Brain pericyte (primary cell): ENCODE measurements at regions not wholly inside any gene's neighbourhood (a gene's known extent, or its start where the extent isn't known, plus 50 kb on each side); places are given as distances from the start of the nearest gene placed in this dataset.

Experiments used
- DNase-seq: peaks from one replicate; pipeline ENCODE4 v3.0.0-alpha.2; 2012; ENCODE audit warnings: low read depth, low spot score

DNA sequence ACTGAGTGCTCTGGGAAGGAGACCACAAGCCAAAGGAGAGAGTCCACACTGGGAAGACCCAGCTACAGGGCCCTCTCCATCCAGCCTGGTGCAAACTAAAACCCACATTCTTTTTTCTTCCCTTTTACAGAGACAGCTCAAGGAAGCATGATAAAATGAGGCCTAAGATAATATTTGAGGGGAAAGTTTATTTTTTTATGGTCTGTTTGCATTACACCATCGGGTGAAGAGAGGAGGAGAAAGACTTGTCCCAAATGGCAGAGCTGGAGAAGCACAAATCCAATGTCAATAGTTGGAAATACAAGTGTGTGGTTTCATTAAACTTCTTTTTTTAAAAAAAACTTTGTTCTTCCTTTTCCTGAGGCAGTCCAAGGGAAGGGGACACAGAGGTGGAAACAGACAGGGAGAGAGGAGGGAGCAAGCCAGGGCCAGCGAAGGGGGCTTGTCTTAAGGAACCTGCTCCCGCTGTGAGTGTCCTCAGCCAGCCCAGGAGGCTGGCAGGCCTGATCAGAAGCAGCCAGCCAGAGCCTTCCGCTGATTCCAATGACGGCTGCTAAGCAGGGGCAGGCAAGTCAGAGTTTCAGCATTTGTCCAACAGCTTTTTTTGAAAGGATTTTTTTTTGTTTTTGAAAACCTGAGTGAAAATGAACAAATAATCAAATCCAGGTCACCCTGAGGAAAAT is 203.8 kb upstream of the SIX2 start:
- peak; percentile 39 for DNase-seq

DNA sequence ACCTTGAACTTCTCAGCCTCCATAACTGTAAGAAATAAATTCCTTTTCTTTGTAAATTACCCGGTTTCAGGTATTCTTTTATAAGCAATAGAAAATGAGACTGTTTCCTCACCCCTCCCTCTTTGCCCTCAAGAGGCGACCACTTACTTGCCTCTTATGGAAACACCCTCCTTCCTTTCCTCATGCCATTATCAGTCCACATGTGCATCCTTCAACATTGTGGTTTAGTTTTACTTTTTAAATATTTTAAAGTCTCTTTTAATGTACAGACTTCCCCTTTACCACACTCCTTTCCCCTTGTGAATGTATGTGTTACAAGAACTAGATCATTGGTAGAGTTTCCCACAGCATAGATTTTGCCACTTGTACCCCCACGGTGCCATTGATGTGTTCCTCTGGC is 202.4 kb upstream of the SIX2 start:
- DNase-seq: no peak

DNA sequence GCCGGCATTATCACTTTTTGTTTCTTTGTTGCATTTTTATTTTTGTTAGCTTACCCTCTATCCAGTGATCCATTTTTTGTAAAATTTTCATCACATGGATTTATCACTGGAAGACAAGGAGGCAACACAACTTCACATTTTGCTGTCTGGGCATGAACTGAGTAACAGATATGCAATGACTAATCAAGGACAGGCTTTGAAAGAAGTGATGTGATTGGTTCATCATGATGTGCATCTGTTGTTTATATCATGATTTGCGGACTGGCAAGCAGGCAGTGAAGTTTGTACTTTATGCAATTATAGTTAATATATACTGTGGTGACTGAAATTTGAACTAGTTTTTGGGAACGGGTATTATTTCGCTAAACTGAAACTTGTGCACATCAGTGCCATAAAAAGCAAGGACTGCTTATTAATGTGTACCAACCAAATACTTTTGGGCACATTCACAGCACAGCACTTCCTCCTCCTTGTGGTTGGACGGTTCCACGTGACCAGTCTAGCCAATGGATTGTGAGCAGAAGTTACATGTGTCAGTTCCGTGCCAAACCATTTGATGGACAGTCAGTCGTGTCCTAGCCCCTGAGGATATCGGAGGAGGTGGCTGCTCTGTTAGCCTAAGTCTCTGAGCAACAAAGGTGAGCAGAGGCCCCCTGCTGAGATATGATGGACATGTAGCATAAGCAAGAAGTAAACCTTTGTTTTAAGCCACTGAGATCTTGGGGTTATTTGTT is 201.4 kb upstream of the SIX2 start:
- no peak for DNase-seq

DNA sequence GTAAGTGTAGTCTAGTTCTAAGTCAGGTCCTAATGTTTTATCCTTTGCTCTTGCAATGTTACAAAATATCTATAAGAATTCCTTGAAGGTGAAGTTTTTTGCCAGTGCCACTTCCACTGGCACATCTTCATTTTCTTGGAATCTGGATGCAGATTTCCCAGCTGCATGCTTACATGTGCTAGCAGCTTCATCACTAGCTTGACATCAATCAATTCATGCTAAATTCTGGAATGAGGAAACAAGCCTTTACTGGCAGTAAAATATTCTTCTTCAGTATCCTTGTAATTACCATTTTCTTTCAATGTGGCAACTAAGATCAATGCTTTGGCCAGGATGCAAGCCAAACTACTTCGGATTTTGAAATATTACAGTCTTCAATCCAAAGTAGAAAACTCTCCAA is 200.6 kb upstream of the SIX2 start:
- DNase-seq: no peak

DNA sequence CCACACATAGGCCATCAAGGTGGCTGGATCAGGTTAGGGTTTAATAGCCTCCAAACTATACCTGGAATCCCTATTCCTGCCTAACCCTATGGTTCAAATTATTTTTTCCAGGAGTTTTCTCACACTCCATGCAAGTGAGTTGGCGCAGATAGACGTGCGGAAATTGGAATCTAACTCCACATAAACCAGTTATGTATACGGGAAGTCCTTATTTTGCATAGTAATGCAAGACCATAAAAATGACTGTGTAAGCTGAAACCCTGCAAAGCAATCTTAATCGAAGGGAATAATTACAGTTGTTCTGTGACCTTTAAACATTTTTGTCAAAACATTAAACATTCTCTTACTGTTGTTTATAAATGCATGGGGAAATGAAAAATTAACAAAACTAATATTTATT is 200.1 kb upstream of the SIX2 start:
- no peak for DNase-seq

DNA sequence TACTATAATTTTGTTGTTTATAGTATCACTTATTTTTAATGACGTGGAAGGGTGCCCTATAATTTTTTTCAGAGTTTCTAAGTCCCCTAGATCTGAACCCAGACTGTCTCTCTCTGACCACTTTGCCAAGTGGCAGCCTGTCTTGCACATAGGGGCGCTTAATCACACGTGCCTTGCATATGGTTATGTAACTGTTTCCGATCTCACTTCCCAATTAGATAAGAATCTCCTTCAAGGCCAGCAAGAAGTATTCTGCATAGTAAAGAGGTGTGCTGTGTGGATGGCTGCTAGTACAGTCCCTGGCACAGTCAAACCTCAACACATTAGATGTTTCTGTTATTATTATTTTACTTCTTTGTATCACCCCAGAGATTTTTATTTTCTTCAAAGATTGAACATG is 197.8 kb upstream of the SIX2 start:
- DNase-seq: no peak

DNA sequence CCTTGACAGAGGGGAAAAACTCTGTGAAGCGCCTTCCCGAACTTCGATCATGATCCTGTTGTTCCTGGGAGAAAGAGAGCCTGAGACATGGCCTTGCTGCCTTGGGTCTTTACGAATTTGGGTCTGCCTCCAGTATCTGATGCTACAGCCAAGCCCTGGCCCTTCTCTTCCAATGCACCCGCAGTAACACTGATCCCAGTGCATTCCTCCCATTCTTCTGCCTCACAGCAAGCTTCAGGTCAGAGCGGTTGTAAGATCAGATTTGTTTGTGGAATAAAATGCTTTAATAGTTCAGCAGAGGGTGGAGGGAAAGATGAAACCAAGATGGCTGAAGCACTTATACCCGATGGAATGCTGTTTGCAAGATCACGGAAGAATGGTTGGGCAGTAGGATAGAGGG is 196.7 kb upstream of the SIX2 start:
- no peak for DNase-seq

DNA sequence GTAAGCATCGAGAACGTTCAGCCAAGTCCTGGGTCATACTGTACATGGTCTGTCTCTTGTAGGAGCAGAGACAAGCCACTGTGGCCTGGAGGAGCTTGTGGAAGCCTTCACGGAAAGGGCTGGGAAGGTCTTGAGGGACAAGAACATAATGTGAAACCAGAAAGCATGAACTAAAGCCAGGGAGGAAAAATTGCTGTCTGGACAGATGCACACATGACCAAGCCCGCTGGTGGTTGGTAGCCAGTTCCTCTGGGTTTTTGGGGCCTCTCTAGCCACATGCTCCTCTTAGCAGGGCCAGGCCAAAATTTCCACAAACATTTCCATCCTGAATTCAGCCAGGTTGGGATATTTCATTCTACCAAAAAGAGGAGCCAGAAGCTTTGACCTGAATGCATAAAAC is 196.2 kb upstream of the SIX2 start:
- DNase-seq: no peak

DNA sequence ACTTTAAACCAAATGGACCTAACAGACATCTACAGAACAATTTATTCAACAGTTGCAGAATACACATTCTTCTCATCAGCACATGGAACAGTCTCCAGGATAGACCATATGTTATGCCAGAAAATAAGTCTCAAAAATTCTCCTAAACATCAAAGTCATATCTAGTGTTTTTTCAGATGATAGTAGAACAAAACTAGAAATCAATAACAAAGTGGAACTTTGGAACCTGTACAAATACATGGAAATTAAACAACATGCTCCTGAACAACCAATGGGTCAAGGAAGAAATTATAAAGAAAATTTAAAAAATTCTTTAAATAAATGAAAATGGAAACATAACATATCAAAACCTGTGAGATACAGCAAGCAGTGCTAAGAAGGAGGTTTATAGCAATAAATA is 194.1 kb upstream of the SIX2 start:
- DNase-seq: no peak

DNA sequence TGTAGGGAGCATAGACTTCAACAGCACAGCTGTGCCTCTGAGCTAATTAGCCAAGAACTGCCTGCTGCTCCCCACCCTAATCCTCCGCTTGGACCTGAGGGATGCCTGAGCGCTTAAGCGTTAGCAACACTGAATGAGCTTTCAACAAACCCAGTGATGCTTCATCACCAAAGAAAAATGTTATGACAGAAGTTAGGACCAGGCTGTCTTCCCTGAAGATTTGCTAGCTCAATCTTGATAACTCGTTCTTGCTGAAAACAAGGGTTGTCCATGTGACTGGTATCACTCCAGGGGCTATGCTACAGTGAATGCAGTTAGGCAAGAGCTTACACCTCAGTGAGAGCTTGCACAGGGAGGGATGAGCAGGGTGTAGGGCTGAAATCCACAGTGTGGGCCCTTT is 190.7 kb upstream of the SIX2 start:
- no peak for DNase-seq

DNA sequence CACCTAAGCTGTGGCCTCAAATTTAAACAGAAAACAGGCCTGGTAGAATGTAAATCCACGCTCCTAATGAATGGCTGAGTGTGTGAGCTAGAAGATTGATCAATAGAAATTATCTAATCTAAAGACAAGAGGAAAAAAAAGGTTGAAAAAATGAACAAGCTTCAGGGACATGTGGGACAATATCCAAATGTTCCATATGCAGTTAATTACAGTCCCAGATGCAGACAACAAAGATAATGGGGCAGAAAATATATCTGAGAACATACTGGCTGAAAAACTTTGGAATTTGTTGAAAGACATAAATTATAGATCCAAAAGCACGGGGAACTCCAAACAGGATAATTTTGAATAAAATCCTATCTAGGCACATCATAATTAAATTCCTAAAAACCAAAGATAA is 186.7 kb upstream of the SIX2 start:
- no peak for DNase-seq

DNA sequence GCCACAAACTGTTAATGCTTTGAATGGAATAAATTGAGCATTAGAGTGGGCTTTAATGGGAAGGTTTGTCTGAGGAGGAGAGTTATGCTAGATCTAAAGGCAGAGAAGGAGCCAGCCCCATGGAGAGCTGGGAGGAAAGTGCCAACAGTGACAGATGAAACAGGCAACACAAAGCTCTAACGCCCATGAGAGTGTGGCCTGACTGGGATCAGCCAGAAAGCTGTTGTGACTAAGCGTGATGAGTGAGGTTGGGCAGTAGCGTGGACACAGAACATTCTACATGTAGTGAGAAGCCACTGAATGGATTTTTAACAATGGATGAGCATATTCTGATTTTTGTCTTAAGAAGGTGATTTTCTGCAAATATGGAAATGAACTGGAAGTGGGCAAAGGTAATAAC is 185.3 kb upstream of the SIX2 start:
- no peak for DNase-seq

DNA sequence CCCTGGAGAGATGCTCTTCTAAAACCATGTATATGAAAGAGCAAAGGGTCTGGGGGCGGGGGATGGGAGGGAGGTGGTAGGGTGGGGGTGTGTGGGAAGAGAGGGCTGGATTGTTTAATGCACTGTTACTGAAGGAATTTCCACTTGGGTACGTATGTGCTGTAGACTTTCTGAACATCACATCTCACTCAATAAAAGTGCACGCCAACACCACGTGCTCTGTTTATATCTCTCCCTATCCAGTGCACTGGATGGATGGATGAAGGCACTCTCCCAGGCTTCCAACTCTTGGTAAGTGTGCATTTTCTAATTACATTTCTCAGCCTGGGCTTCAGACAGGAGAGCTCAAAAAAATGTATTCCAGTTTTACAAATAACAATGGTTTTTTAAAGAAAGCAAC is 184.3 kb upstream of the SIX2 start:
- DNase-seq: no peak

DNA sequence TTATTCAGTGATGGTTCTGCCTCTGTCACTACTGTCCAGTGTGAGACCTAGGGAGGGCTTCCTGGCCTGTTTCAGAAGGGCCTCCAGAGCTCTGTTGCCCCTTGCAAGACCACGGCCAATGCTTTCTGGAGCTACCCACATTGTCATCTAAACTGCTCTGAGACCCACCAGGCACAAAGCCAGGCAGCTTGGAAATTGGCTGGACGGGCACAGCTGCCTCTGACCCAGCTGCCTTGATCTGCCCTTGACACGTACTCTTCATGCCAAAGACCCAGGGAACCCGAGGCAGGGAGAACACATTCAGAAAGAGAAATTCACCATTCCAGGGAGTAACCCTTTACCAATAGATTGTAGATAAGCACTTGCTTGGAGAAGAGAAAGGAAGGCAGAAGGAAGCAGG is 183.7 kb upstream of the SIX2 start:
- DNase-seq: no peak

DNA sequence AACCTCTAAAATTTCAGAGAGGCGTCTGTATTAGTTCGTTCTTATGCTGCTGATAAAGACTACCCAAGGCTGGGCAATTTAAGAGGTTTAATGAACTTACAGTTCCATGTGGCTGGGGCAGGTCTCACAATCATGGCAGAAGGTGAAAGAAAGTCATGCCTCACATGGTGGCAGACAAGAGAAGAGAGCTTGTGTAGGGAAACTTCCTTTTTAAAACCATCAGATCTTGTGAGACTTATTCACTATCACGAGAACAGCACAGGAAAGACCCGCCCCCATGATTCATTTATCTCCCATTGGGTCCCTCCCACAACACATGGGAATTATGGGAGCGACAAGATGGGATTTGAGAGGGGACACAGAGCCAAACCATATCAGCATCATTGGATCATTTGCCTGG is 183.2 kb upstream of the SIX2 start:
- no peak for DNase-seq

DNA sequence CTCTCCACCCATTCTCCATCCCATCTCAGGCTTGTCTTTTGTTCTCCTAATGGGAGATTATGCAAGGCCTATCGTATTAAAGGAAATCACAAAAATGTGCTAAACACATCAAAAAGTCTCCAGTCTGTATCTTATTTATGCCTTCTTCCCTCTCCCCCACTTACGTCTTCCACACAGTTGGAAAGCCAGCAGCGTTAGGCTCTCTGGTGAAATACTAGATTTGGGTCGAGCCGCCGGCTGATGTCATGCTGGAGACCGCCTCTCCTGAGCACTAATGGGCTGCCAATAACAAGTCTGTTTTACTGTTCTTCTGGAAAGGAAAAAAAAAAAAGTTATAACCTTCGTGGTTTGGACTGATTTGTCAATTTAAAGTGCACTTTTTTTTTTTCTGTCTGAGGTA is 182.7 kb upstream of the SIX2 start:
- DNase-seq: no peak

DNA sequence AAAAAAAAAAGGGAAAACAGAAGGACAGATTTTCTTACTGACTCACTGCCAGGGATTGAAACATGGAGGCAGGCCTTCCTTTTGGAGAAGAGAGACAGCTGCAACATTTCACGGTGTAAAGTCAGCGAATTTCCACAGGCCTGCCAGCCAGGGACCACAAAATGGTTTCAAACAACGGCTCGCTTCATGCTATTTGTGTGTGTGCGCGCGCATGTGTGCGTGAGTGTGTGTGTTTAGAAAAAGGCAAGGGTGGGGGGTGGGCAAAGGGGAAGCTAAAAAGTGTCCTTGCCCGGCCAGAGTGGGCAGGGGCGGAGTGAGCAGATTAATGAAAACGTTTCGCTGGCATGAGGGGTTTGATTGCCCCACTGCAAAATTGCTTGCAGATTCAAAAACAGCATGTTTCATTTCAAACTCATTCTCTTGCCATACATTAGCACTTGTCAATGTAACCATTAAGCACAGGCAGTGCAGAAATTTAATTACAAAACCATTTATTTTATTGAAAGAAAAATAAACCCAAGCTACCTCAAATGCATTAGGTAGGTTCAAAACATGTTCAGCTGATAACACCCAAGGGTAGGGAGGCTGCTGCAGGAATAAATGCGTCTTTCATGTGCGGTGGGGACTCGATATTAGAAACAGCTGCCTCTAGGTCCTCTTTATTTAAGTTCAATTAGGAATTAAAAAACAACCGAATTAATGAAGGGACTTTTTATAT is 182.1 kb upstream of the SIX2 start:
- no peak for DNase-seq

DNA sequence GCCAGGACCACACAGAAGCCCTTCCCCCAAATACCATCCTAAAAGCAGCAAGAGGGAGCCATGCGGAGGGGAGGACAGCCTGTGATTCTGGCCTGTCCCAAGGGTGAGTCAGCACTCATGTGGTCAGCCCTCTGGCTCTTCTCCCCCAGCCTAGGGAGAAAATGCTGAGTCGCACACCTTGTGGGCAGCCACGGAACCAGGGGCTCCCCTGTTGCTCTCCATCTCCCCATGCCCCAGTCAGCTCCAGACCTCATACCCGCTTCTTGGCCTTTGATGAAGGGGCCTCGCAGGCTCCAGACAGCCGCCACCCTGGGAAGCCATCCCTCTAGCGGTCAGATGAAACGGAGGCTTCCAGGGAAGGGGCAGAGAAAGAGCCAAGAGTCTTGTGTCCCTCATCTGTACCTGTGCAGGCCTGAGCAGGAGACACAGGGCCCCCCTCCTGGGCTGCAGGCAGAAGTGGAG is 181.3 kb upstream of the SIX2 start:
- no peak for DNase-seq

DNA sequence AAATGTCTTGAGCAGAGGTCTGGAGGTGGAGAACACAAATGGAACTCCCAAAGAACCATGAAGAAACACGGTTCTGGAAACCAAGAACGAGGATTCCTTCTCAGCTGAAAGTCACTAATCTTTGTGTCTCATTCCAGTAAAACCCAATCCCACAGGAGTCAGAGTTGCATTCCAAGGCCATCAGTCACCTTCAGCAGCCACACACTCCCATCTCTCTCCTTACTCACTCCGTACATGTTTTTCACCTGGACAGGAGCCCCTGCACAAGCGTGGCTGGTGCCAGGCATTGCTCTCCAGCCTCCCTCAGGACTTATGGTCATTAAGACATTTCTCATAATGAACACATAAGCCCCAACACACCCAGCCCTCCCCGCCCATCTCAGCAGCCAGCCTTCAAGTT is 175.4 kb upstream of the SIX2 start:
- DNase-seq: no peak

DNA sequence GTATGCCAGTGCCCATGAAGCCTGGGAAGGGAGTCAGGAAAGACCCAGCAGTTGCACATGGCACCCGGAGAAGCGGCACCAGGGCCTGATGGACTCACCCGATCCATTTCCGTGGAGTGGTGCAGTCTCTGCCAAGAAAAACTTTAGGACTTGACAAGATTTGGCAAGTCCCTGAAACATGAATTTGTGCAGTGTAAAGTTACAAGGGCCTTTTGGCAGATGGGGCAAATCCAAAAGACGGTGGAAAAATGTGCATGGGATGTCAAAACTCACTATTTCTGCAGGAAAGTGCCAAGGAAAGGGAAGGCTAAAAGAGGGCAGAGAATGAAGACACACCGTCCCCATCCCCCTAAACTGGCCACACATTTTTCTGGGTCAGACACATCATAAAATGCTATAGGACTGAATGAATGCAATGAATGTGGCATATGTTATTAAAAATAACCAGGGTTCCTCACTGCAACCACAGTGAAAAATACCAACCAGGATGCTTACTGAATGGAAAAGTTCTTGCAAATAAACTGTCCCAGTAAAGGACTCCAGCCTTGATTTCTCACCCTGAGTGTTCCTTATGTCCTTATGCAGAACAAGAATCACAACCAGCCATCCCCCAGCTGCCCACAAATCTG is 173.5 kb upstream of the SIX2 start:
- no peak for DNase-seq

DNA sequence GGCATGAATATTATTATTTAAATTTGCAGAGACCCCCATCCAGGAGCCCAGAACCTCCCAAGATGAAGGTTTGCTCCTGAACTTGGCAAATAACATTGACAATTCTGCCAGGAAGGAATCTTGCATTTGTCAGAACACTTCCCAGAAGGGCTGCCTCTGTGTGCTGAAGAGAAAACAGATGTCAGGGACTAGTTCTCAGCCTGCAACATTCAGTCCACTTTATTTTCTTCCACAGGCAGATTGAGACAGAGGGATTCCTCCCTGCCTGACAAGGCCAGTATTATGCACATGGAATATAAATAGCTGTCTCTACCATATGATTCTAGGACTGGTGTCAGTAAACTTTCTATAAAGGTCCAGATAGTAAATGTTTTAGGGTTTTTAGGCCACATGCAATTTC is 171.5 kb upstream of the SIX2 start:
- DNase-seq: no peak

DNA sequence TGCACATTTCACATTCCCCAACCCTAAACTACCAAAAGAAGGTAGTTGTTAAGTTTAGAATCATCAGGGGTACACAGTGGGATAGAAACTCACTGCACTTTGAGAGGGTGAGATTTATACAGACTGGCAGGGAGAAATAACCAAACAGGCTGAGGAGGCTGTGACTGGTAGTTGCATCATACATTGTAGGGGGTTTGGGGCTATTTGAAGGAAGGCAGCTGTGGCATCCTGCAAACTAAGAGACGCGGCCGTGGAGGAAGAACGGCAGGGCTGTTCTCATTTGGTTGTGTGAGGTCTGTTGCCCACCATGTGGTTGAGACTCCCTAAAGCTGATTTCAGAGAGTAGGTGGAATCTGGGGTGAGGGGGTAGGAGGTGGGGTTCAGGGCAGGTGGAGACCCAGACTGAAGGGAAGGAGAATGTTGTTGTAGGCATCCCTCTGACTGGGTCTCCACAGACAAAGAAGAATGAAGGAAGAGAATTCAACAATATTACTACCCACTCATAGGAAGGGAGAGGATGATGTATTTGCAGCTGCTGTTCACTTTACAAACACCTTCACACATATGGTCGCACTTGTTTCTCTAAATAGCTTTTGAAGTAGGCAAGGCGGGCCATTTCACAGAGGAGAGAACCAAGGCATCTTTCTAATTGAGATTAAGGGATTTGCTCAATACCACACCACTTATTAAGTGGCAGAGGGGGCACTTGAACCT is 170.9 kb upstream of the SIX2 start:
- no peak for DNase-seq
